ENCODE measurements at regions not wholly inside any gene's neighbourhood (a gene's known extent, or its start where the extent isn't known, plus 50 kb on each side); places are given as distances from the start of the nearest gene placed in this dataset.

DNA sequence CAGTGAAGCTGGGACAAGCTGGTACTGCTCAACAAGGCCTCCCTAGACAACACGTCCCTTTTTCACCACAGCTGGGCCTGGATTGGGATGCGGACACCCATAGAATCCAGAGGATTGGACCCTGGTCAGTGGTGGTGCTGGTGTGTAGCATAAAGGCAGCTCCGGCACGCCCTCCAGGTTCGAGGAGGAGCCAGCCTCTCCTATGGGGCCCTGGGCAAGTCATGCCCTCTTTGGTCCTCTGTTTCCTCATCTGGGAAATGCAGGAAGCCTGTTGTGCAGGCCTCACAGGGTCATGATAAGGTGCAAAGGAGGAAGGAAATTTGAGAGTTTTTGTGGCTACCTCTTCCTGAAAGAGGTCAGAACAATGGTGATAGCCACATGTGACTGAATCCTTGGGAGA, 1741.7 kb downstream of the TP53TG3F start:
- Histone ChIP-seq H2BK15ac (ENCODE audit: low read depth, low read length) (no peak overlapping the region), H2BK20ac (ENCODE audit: low read depth, low read length, poor library complexity, severe bottlenecking) (no peak overlapping the region), H3K14ac (ENCODE audit: insufficient read depth, low read length) (no peak overlapping the region), H3K27me3 (ENCODE audit: insufficient read depth, low read length) (no peaks in the 10 kb centered on the region), H3K23ac (ENCODE audit: insufficient read length, low read depth, low read length) (no peak overlapping the region), H3K4me1 (ENCODE audit: insufficient read depth, low read length) (no peaks in the 10 kb centered on the region), H4K8ac (replicated peaks; ENCODE audit: insufficient read length, low read depth, low read length) (no peak overlapping the region), H2BK120ac (ENCODE audit: low read depth, low read length, poor library complexity, severe bottlenecking) (no peak overlapping the region), H3T11ph (ENCODE audit: low read length) (no peak overlapping the region), H3K23me2 (ENCODE audit: insufficient read length, low read depth, low read length, poor library complexity, severe bottlenecking) (no peaks in the 10 kb centered on the region), H3K9ac (ENCODE audit: extremely low read depth, insufficient read length, low read length) (no peak overlapping the region), H2BK5ac (ENCODE audit: insufficient read length, low read length) (no peak overlapping the region), H3K27ac (ENCODE audit: insufficient read length, low read depth, low read length) (no peak overlapping the region), H3K4me2 (ENCODE audit: insufficient read depth, insufficient read length, low read length) (no peak overlapping the region), H4K5ac (ENCODE audit: insufficient read length, low read depth, low read length) (no peak overlapping the region), H3K79me2 (ENCODE audit: insufficient read depth, low read length) (no peaks in the 10 kb centered on the region), H4K20me1 (ENCODE audit: control insufficient read depth, insufficient read depth, insufficient read length) (no peaks in the 10 kb centered on the region), H3K9me3 (ENCODE audit: control insufficient read depth, low read depth, low read length) (peaks cover 89% of the 10 kb centered on the region), H3K79me1 (ENCODE audit: insufficient read depth, low read depth, low read length, poor library complexity, severe bottlenecking) (no peaks in the 10 kb centered on the region), H4K91ac (ENCODE audit: insufficient read length, low read depth, low read length) (no peak overlapping the region), H3K18ac (ENCODE audit: insufficient read length, low read depth, low read length) (no peak overlapping the region), H3K56ac (ENCODE audit: insufficient read length, low read depth, low read length) (no peak overlapping the region), H2AK5ac (ENCODE audit: insufficient read length, low read length) (no peak overlapping the region), H3K4ac (ENCODE audit: low read depth, low read length) (no peak overlapping the region), H2BK12ac (ENCODE audit: insufficient read length, low read depth, low read length) (no peak overlapping the region), H2AFZ (ENCODE audit: low read length) (no peak overlapping the region)
- Mint-ChIP-seq H3K9me3 (peaks cover 92 to 96% of the 10 kb centered on the region in 2 experiments), H3K4me1 (no peaks in the 10 kb centered on the region), H3K4me3 (no peak overlapping the region), H3K27me3 (ENCODE audit: low read depth) (peaks cover 10% of the 10 kb centered on the region), H3K27ac (no peak overlapping the region), H3K36me3 (ENCODE audit: insufficient read depth in 1 of 3, low read depth in 3 of 3) (peaks cover 14 to 17% (median 17%) of the 10 kb centered on the region in 3 experiments)
- TF ChIP-seq, protein P1, sequence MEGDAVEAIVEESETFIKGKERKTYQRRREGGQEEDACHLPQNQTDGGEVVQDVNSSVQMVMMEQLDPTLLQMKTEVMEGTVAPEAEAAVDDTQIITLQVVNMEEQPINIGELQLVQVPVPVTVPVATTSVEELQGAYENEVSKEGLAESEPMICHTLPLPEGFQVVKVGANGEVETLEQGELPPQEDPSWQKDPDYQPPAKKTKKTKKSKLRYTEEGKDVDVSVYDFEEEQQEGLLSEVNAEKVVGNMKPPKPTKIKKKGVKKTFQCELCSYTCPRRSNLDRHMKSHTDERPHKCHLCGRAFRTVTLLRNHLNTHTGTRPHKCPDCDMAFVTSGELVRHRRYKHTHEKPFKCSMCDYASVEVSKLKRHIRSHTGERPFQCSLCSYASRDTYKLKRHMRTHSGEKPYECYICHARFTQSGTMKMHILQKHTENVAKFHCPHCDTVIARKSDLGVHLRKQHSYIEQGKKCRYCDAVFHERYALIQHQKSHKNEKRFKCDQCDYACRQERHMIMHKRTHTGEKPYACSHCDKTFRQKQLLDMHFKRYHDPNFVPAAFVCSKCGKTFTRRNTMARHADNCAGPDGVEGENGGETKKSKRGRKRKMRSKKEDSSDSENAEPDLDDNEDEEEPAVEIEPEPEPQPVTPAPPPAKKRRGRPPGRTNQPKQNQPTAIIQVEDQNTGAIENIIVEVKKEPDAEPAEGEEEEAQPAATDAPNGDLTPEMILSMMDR (conservative IDR thresholded peaks at IDR 0.05) = no peak
- WGBS (ENCODE audit: extremely low coverage, insufficient read length, low lambda C conversion rate) = no CpG with 5 or more reads among the region's 5 CpGs
- no peak for DNase-seq

Measured in H9 (cell line).